ENCODE measurements at regions not wholly inside any gene's neighbourhood (a gene's known extent, or its start where the extent isn't known, plus 50 kb on each side); places are given as distances from the start of the nearest gene placed in this dataset.

- TF ChIP-seq CTCF (IDR thresholded peaks at IDR 0.05) (peak; percentile 78 to 88 (median 87)), POLR2A (IDR thresholded peaks at IDR 0.05) (no peak)
Measured at GRCh38 chr5:174419540-174420132, 304.7 kb upstream of the MSX2 start.
